ENCODE measurements at regions not wholly inside any gene's neighbourhood (a gene's known extent, or its start where the extent isn't known, plus 50 kb on each side); places are given as distances from the start of the nearest gene placed in this dataset.

DNA sequence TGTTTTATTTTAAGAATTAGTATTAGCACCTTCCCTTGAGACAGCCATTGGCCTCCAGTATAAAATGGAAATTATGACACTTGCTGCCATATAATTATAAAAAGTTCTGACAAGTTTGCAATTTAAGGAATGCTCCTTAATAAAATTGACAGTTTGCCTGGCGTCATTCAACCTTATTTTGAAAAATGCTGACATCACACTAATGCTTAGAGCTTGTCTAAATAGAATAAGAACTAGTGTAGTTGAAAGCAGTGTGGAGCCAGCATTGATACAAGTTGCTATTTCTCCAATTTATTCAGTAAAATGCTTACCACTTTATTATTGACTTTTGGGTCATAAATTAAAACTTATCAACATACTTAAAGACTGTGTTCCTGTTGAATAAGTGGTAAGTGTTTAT lies 54.3 kb upstream of the ARX start:
- no peak for TF ChIP-seq EZH2 (IDR thresholded peaks at IDR 0.05; ENCODE audit: low read length)
- TF ChIP-seq, protein P1, sequence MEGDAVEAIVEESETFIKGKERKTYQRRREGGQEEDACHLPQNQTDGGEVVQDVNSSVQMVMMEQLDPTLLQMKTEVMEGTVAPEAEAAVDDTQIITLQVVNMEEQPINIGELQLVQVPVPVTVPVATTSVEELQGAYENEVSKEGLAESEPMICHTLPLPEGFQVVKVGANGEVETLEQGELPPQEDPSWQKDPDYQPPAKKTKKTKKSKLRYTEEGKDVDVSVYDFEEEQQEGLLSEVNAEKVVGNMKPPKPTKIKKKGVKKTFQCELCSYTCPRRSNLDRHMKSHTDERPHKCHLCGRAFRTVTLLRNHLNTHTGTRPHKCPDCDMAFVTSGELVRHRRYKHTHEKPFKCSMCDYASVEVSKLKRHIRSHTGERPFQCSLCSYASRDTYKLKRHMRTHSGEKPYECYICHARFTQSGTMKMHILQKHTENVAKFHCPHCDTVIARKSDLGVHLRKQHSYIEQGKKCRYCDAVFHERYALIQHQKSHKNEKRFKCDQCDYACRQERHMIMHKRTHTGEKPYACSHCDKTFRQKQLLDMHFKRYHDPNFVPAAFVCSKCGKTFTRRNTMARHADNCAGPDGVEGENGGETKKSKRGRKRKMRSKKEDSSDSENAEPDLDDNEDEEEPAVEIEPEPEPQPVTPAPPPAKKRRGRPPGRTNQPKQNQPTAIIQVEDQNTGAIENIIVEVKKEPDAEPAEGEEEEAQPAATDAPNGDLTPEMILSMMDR (optimal IDR thresholded peaks at IDR 0.05 in 1 of 3, IDR thresholded peaks at IDR 0.05 in 1 of 3, conservative IDR thresholded peaks at IDR 0.05 in 1 of 3; ENCODE audit: extremely low read depth in 1 of 3, insufficient read depth in 2 of 3, low read length in 3 of 3) = no peak
- Histone ChIP-seq H3K9me3 (ENCODE audit: control insufficient read depth, low read depth, low read length) (no peaks in the 10 kb centered on the region), H2AFZ (ENCODE audit: control insufficient read depth, low read length) (no peak overlapping the region), H3K27ac (ENCODE audit: control insufficient read depth, insufficient read depth, low read length) (no peak overlapping the region), H4K20me1 (ENCODE audit: control insufficient read depth, extremely low read depth, insufficient read depth, low read length) (no peaks in the 10 kb centered on the region), H3K36me3 (ENCODE audit: control insufficient read depth in 2 of 2, extremely low read depth in 1 of 2, insufficient read depth in 2 of 2, low read length in 2 of 2) (no peaks in the 10 kb centered on the region), H3K9ac (ENCODE audit: control insufficient read depth, extremely low read depth, insufficient read depth, low read length) (no peak overlapping the region), H3K4me2 (ENCODE audit: control insufficient read depth, extremely low read depth, insufficient read depth, low read depth, low read length) (no peak overlapping the region), H3K27me3 (ENCODE audit: control insufficient read depth, extremely low read depth, insufficient read depth, low read length) (no peaks in the 10 kb centered on the region), H3K9me1 (ENCODE audit: control insufficient read depth, extremely low read depth, insufficient read depth, low read length) (no peaks in the 10 kb centered on the region), H3K4me3 (ENCODE audit: control insufficient read depth in 2 of 3, extremely low read depth in 1 of 3, insufficient read depth in 2 of 3, low read depth in 1 of 3, low read length in 3 of 3) (no peak overlapping the region), H3K79me2 (ENCODE audit: control insufficient read depth, insufficient read depth, low read length) (no peaks in the 10 kb centered on the region), H3K4me1 (ENCODE audit: control insufficient read depth, extremely low read depth, insufficient read depth, low read length) (no peaks in the 10 kb centered on the region)
- dilution Hi-C loops (cut with MboI; ENCODE audit: extremely low pct_ligation_motif_present, low sequenced_read_pairs) = no loop called here
- FAIRE-seq (no peak), DNase-seq (ENCODE audit: low read depth, low spot score) (no peak)

DNA sequence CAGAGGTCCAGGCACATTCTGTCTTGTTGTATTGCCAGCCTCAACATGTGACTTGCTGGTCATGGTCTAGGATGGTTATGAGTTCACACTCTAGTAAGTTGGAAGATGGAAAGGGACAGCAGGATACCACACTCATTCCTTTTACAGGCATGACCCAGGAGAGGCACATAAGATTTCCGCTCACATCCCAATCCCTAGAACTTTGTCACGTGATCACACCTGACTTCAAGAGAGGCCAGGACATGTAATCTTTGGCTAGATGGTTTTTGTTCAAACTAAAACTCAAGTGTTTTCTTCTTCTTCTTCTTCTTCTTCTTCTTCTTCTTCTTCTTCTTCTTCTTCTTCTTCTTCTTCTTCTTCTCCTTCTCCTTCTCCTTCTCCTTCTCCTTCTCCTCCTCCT lies 53.4 kb upstream of the ARX start:
- Histone ChIP-seq H3K9ac (ENCODE audit: control insufficient read depth, extremely low read depth, insufficient read depth, low read length) (no peak overlapping the region), H2AFZ (ENCODE audit: control insufficient read depth, low read length) (no peak overlapping the region), H3K9me3 (ENCODE audit: control insufficient read depth, low read depth, low read length) (no peaks in the 10 kb centered on the region), H3K27ac (ENCODE audit: control insufficient read depth, insufficient read depth, low read length) (no peak overlapping the region), H3K36me3 (ENCODE audit: control insufficient read depth in 2 of 2, extremely low read depth in 1 of 2, insufficient read depth in 2 of 2, low read length in 2 of 2) (no peaks in the 10 kb centered on the region), H3K4me3 (ENCODE audit: control insufficient read depth in 2 of 3, extremely low read depth in 1 of 3, insufficient read depth in 2 of 3, low read depth in 1 of 3, low read length in 3 of 3) (no peak overlapping the region), H3K27me3 (ENCODE audit: control insufficient read depth, extremely low read depth, insufficient read depth, low read length) (no peaks in the 10 kb centered on the region), H3K79me2 (ENCODE audit: control insufficient read depth, insufficient read depth, low read length) (no peaks in the 10 kb centered on the region), H3K9me1 (ENCODE audit: control insufficient read depth, extremely low read depth, insufficient read depth, low read length) (no peaks in the 10 kb centered on the region), H3K4me2 (ENCODE audit: control insufficient read depth, extremely low read depth, insufficient read depth, low read depth, low read length) (no peak overlapping the region), H4K20me1 (ENCODE audit: control insufficient read depth, extremely low read depth, insufficient read depth, low read length) (no peaks in the 10 kb centered on the region), H3K4me1 (ENCODE audit: control insufficient read depth, extremely low read depth, insufficient read depth, low read length) (no peaks in the 10 kb centered on the region)
- dilution Hi-C loops (cut with MboI; ENCODE audit: extremely low pct_ligation_motif_present, low sequenced_read_pairs) = no loop called here
- TF ChIP-seq, protein P1 (optimal IDR thresholded peaks at IDR 0.05 in 1 of 3, IDR thresholded peaks at IDR 0.05 in 1 of 3, conservative IDR thresholded peaks at IDR 0.05 in 1 of 3; ENCODE audit: extremely low read depth in 1 of 3, insufficient read depth in 2 of 3, low read length in 3 of 3) = no peak
- TF ChIP-seq EZH2 (IDR thresholded peaks at IDR 0.05; ENCODE audit: low read length) = no peak
- DNase-seq (ENCODE audit: low read depth, low spot score) (no peak), FAIRE-seq (no peak)
